ENCODE measurements at regions not wholly inside any gene's neighbourhood (a gene's known extent, or its start where the extent isn't known, plus 50 kb on each side); places are given as distances from the start of the nearest gene placed in this dataset.

DNA sequence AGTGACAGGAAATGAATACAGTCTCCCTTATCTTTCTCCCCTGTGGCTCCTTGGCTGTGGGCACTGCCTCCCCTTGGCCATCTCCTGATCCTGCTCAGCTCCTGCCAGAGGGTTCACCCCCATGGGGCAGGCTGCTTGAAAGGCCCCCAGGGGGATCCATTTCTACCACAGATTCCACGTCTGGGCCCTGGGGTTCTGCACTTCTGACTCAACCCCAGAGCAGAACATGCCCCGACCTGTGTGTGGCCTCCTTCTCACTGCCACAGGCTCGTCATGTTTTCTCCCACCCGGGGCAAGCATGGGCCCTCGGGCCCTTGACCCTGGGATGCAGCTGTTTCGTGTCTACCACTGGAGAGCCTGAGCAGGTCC lies 122.2 kb downstream of the ACKR3 start:
- CTCF ChIA-PET, result no interaction called here
- Mint-ChIP-seq H3K36me3 (no peaks in the 10 kb centered on the region), H3K9me3 (0 out of 2 replicates have a peak, but pooled peaks cover 3% of the 10 kb centered on the region), H3K4me1 (peaks cover 25% of the 10 kb centered on the region), H3K4me3 (no peak overlapping the region), H3K27me3 (ENCODE audit: low read depth) (no peaks in the 10 kb centered on the region), H3K27ac (no peak overlapping the region)
- POLR2A ChIA-PET, result no interaction called here
- no peak for TF ChIP-seq RELA (CRISPR knock-in tag; IDR thresholded peaks at IDR 0.05; ENCODE audit: borderline replicate concordance)
- no peak for TF ChIP-seq EMX1 (CRISPR knock-in tag; IDR thresholded peaks at IDR 0.05)
- no peak for TF ChIP-seq JUN (CRISPR knock-in tag; IDR thresholded peaks at IDR 0.05)
- no peak for TF ChIP-seq ZNF317 (CRISPR knock-in tag; IDR thresholded peaks at IDR 0.05; ENCODE audit: borderline replicate concordance, low read depth)
- no peak for TF ChIP-seq MLX (CRISPR knock-in tag; IDR thresholded peaks at IDR 0.05)
- no peak for TF ChIP-seq CREM (CRISPR knock-in tag; IDR thresholded peaks at IDR 0.05)
- TF ChIP-seq GRHL2 (CRISPR knock-in tag; IDR thresholded peaks at IDR 0.05; ENCODE audit: insufficient replicate concordance, severe bottlenecking), result no peak
- TF ChIP-seq ATF1 (CRISPR knock-in tag; IDR thresholded peaks at IDR 0.05), result no peak
- TF ChIP-seq NR3C1 (CRISPR knock-in tag; conservative IDR thresholded peaks at IDR 0.05; ENCODE audit: low read depth), result no peak
- no peak for TF ChIP-seq E2F4 (CRISPR knock-in tag; IDR thresholded peaks at IDR 0.05; ENCODE audit: borderline replicate concordance, low read depth)
- TF ChIP-seq NFATC4 (CRISPR knock-in tag; IDR thresholded peaks at IDR 0.05), result no peak
- TF ChIP-seq ERG (CRISPR knock-in tag; IDR thresholded peaks at IDR 0.05), result no peak
- TF ChIP-seq, protein P1, sequence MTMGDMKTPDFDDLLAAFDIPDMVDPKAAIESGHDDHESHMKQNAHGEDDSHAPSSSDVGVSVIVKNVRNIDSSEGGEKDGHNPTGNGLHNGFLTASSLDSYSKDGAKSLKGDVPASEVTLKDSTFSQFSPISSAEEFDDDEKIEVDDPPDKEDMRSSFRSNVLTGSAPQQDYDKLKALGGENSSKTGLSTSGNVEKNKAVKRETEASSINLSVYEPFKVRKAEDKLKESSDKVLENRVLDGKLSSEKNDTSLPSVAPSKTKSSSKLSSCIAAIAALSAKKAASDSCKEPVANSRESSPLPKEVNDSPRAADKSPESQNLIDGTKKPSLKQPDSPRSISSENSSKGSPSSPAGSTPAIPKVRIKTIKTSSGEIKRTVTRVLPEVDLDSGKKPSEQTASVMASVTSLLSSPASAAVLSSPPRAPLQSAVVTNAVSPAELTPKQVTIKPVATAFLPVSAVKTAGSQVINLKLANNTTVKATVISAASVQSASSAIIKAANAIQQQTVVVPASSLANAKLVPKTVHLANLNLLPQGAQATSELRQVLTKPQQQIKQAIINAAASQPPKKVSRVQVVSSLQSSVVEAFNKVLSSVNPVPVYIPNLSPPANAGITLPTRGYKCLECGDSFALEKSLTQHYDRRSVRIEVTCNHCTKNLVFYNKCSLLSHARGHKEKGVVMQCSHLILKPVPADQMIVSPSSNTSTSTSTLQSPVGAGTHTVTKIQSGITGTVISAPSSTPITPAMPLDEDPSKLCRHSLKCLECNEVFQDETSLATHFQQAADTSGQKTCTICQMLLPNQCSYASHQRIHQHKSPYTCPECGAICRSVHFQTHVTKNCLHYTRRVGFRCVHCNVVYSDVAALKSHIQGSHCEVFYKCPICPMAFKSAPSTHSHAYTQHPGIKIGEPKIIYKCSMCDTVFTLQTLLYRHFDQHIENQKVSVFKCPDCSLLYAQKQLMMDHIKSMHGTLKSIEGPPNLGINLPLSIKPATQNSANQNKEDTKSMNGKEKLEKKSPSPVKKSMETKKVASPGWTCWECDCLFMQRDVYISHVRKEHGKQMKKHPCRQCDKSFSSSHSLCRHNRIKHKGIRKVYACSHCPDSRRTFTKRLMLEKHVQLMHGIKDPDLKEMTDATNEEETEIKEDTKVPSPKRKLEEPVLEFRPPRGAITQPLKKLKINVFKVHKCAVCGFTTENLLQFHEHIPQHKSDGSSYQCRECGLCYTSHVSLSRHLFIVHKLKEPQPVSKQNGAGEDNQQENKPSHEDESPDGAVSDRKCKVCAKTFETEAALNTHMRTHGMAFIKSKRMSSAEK (CRISPR knock-in tag; IDR thresholded peaks at IDR 0.05; ENCODE audit: borderline replicate concordance), result no peak
- ATAC-seq (no peak), DNase-seq (ENCODE audit: low spot score) (no peak)

GRCh38 chr2:236692937-236693336 lies 123.3 kb downstream of the ACKR3 start:
- POLR2A ChIA-PET, result interaction anchor here (0.7 kb wide), 1 partner anchor 14 kb away, joined by 5 read pairs; no protein-coding TSS in a partner anchor
- Mint-ChIP-seq H3K27me3 (ENCODE audit: low read depth) (no peaks in the 10 kb centered on the region), H3K4me3 (no peak overlapping the region), H3K27ac (no peak overlapping the region), H3K4me1 (peaks cover 21% of the 10 kb centered on the region), H3K36me3 (no peaks in the 10 kb centered on the region), H3K9me3 (0 out of 2 replicates have a peak, but pooled peaks cover 3% of the 10 kb centered on the region)
- CTCF ChIA-PET, result interaction anchor here (1.1 kb wide), 1 partner anchor 9 kb away, joined by 3 read pairs; no protein-coding TSS in a partner anchor
- no peak for ATAC-seq
- DNase-seq (ENCODE audit: low spot score), result no peak
- TF ChIP-seq, protein P2, sequence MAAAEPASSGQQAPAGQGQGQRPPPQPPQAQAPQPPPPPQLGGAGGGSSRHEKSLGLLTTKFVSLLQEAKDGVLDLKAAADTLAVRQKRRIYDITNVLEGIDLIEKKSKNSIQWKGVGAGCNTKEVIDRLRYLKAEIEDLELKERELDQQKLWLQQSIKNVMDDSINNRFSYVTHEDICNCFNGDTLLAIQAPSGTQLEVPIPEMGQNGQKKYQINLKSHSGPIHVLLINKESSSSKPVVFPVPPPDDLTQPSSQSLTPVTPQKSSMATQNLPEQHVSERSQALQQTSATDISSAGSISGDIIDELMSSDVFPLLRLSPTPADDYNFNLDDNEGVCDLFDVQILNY (CRISPR knock-in tag; IDR thresholded peaks at IDR 0.05), result no peak
- TF ChIP-seq, protein P3, sequence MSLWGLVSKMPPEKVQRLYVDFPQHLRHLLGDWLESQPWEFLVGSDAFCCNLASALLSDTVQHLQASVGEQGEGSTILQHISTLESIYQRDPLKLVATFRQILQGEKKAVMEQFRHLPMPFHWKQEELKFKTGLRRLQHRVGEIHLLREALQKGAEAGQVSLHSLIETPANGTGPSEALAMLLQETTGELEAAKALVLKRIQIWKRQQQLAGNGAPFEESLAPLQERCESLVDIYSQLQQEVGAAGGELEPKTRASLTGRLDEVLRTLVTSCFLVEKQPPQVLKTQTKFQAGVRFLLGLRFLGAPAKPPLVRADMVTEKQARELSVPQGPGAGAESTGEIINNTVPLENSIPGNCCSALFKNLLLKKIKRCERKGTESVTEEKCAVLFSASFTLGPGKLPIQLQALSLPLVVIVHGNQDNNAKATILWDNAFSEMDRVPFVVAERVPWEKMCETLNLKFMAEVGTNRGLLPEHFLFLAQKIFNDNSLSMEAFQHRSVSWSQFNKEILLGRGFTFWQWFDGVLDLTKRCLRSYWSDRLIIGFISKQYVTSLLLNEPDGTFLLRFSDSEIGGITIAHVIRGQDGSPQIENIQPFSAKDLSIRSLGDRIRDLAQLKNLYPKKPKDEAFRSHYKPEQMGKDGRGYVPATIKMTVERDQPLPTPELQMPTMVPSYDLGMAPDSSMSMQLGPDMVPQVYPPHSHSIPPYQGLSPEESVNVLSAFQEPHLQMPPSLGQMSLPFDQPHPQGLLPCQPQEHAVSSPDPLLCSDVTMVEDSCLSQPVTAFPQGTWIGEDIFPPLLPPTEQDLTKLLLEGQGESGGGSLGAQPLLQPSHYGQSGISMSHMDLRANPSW (CRISPR knock-in tag; conservative IDR thresholded peaks at IDR 0.05; ENCODE audit: low read depth), result no peak
- no peak for TF ChIP-seq CBFB (CRISPR knock-in tag; IDR thresholded peaks at IDR 0.05; ENCODE audit: low read depth)
- TF ChIP-seq ATF6 (CRISPR knock-in tag; IDR thresholded peaks at IDR 0.05), result no peak
- no peak for TF ChIP-seq ZNF232 (CRISPR knock-in tag; IDR thresholded peaks at IDR 0.05)
